ENCODE measurements at regions not wholly inside any gene's neighbourhood (a gene's known extent, or its start where the extent isn't known, plus 50 kb on each side); places are given as distances from the start of the nearest gene placed in this dataset.

GRCh38 chr2:139079311-139079710 lies 299.1 kb upstream of the NXPH2 start:
- no peak overlapping the region for H3K27ac ChIP-seq (ENCODE audit: low read depth in 1 of 2, low read length in 1 of 2)
- no peaks in the 10 kb centered on the region for H3K4me1 ChIP-seq (ENCODE audit: control insufficient read depth in 5 of 5, insufficient read depth in 5 of 5, low read length in 5 of 5)
- DNase-seq (no peak), ATAC-seq (ENCODE audit: insufficient read depth, low FRiP score) (no peak)
- no peaks in the 10 kb centered on the region for H3K36me3 ChIP-seq (ENCODE audit: control insufficient read depth in 4 of 4, insufficient read depth in 4 of 4, low read length in 4 of 4)
- no peaks in the 10 kb centered on the region for H3K27me3 ChIP-seq (ENCODE audit: control insufficient read depth in 3 of 3, insufficient read depth in 3 of 3, low read length in 2 of 3)
- H3K4me3 ChIP-seq, result no peak overlapping the region
- WGBS, 2 donors, result 91% methylated on average over 2 of the region's 2 CpGs
- no peak overlapping the region for H3K9ac ChIP-seq (ENCODE audit: insufficient read depth in 1 of 2, low read length in 2 of 2)
- TF ChIP-seq CTCF (IDR thresholded peaks at IDR 0.05; ENCODE audit: control extremely low read depth, extremely low read depth), result no peak
- H3K9me3 ChIP-seq (ENCODE audit: control insufficient read depth in 4 of 4, insufficient read depth in 3 of 4, low read length in 3 of 4), result no peaks in the 10 kb centered on the region

GRCh38 chr2:139078376-139078775 lies 298.2 kb upstream of the NXPH2 start:
- no peaks in the 10 kb centered on the region for H3K27me3 ChIP-seq (ENCODE audit: control insufficient read depth in 3 of 3, insufficient read depth in 3 of 3, low read length in 2 of 3)
- DNase-seq (no peak), ATAC-seq (ENCODE audit: insufficient read depth, low FRiP score) (no peak)
- WGBS, 2 donors, result 0 to 43% methylated on average over 1 of the region's 1 CpG
- H3K9me3 ChIP-seq (ENCODE audit: control insufficient read depth in 4 of 4, insufficient read depth in 3 of 4, low read length in 3 of 4), result no peaks in the 10 kb centered on the region
- H3K36me3 ChIP-seq (ENCODE audit: control insufficient read depth in 4 of 4, insufficient read depth in 4 of 4, low read length in 4 of 4), result no peaks in the 10 kb centered on the region
- H3K4me1 ChIP-seq (ENCODE audit: control insufficient read depth in 5 of 5, insufficient read depth in 5 of 5, low read length in 5 of 5), result no peaks in the 10 kb centered on the region
- no peak overlapping the region for H3K4me3 ChIP-seq
- no peak overlapping the region for H3K27ac ChIP-seq (ENCODE audit: low read depth in 1 of 2, low read length in 1 of 2)
- no peak overlapping the region for H3K9ac ChIP-seq (ENCODE audit: insufficient read depth in 1 of 2, low read length in 2 of 2)
- TF ChIP-seq CTCF (IDR thresholded peaks at IDR 0.05; ENCODE audit: control extremely low read depth, extremely low read depth), result no peak

- Histone ChIP-seq H3K27ac (ENCODE audit: low read depth in 1 of 2, low read length in 1 of 2) (no peak overlapping the region), H3K9me3 (ENCODE audit: control insufficient read depth in 4 of 4, insufficient read depth in 3 of 4, low read length in 3 of 4) (no peaks in the 10 kb centered on the region), H3K4me3 (no peak overlapping the region), H3K9ac (ENCODE audit: insufficient read depth in 1 of 2, low read length in 2 of 2) (no peak overlapping the region), H3K27me3 (ENCODE audit: control insufficient read depth in 3 of 3, insufficient read depth in 3 of 3, low read length in 2 of 3) (no peaks in the 10 kb centered on the region), H3K36me3 (ENCODE audit: control insufficient read depth in 4 of 4, insufficient read depth in 4 of 4, low read length in 4 of 4) (no peaks in the 10 kb centered on the region), H3K4me1 (ENCODE audit: control insufficient read depth in 5 of 5, insufficient read depth in 5 of 5, low read length in 5 of 5) (no peaks in the 10 kb centered on the region)
- DNase-seq, result no peak
- no peak for ATAC-seq (ENCODE audit: insufficient read depth, low FRiP score)
- TF ChIP-seq CTCF (IDR thresholded peaks at IDR 0.05; ENCODE audit: control extremely low read depth, extremely low read depth), result no peak
Observed at GRCh38 chr2:139077099-139077737, 297.0 kb upstream of the NXPH2 start.

- Histone ChIP-seq H3K9ac (ENCODE audit: insufficient read depth in 1 of 2, low read length in 2 of 2) (no peak overlapping the region), H3K36me3 (ENCODE audit: control insufficient read depth in 4 of 4, insufficient read depth in 4 of 4, low read length in 4 of 4) (no peaks in the 10 kb centered on the region), H3K27me3 (ENCODE audit: control insufficient read depth in 3 of 3, insufficient read depth in 3 of 3, low read length in 2 of 3) (no peaks in the 10 kb centered on the region), H3K9me3 (ENCODE audit: control insufficient read depth in 4 of 4, insufficient read depth in 3 of 4, low read length in 3 of 4) (peaks cover 0 to 2% (median 0%) of the 10 kb centered on the region in 4 donors), H3K27ac (ENCODE audit: low read depth in 1 of 2, low read length in 1 of 2) (no peak overlapping the region), H3K4me3 (no peak overlapping the region), H3K4me1 (ENCODE audit: control insufficient read depth in 5 of 5, insufficient read depth in 5 of 5, low read length in 5 of 5) (no peaks in the 10 kb centered on the region)
- WGBS, 2 donors, result 85 to 86% methylated on average over 1 of the region's 1 CpG
- no peak for DNase-seq
- TF ChIP-seq CTCF (IDR thresholded peaks at IDR 0.05; ENCODE audit: control extremely low read depth, extremely low read depth), result no peak
- ATAC-seq (ENCODE audit: insufficient read depth, low FRiP score), result no peak
Observed at GRCh38 chr2:139067874-139068273, 287.7 kb upstream of the NXPH2 start.

All from lung (tissue), 11 donors.